OCI-LY7 (cell line): ENCODE measurements at regions not wholly inside any gene's neighbourhood (a gene's known extent, or its start where the extent isn't known, plus 50 kb on each side); places are given as distances from the start of the nearest gene placed in this dataset.

ENCODE experiments used
- CTCF ChIP-seq: fragments of 200-600 bp; sonication (generic); conservative IDR thresholded peaks from 2 replicates; pipeline ENCODE4 v1.5.1; 2014; ENCODE audit warnings: mild to moderate bottlenecking, antibody characterized with exemption, low read length, moderate library complexity, mixed read lengths
- EZH2phosphoT487 ChIP-seq: fragments of 200-600 bp; sonication (generic); IDR thresholded peaks from 2 replicates; pipeline ENCODE4 v1.6.1; 2018; ENCODE audit warnings: low read depth, borderline replicate concordance, mild to moderate bottlenecking, mixed run types, antibody characterized with exemption, low read length, moderate library complexity, mixed read lengths

- no peak for TF ChIP-seq CTCF
- TF ChIP-seq EZH2phosphoT487: no peak
Measured at GRCh38 chr7:89837515-89837914, 316.8 kb upstream of the STEAP1 start.
